NT2/D1 (cell line): ENCODE measurements at regions not wholly inside any gene's neighbourhood (a gene's known extent, or its start where the extent isn't known, plus 50 kb on each side); places are given as distances from the start of the nearest gene placed in this dataset.

ENCODE experiments used
- YY1 ChIP-seq: IDR thresholded peaks from 2 replicates; pipeline ENCODE4 v1.6.1; 2011; ENCODE audit not compliant: insufficient read length, insufficient read depth
- ZNF274 ChIP-seq: IDR thresholded peaks from 2 replicates; pipeline ENCODE4 v1.6.1; 2011; ENCODE audit warnings: mild to moderate bottlenecking, low read depth, low read length

DNA sequence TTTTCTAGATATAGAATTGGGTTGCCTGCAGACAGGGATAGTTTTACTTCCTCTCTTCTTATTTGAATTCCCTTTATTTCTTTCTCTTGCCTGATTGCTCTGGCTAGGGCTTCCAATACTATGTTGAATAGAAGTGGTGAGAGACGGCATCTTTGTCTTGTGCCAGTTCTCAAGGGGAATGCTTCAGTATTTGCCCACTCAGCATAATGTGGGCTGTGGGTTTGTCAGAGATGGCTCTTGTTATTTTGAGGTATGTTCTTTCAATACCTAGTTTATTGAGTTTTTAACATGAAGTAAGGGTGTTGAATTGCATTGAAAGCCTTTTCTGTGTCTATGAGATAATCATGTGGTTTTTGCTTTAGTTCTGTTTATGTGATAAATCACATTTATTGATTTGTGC is 273.9 kb upstream of the CHORDC1 start:
- TF ChIP-seq YY1 (no peak), ZNF274 (no peak)
